ENCODE measurements at regions not wholly inside any gene's neighbourhood (a gene's known extent, or its start where the extent isn't known, plus 50 kb on each side); places are given as distances from the start of the nearest gene placed in this dataset.

DNA sequence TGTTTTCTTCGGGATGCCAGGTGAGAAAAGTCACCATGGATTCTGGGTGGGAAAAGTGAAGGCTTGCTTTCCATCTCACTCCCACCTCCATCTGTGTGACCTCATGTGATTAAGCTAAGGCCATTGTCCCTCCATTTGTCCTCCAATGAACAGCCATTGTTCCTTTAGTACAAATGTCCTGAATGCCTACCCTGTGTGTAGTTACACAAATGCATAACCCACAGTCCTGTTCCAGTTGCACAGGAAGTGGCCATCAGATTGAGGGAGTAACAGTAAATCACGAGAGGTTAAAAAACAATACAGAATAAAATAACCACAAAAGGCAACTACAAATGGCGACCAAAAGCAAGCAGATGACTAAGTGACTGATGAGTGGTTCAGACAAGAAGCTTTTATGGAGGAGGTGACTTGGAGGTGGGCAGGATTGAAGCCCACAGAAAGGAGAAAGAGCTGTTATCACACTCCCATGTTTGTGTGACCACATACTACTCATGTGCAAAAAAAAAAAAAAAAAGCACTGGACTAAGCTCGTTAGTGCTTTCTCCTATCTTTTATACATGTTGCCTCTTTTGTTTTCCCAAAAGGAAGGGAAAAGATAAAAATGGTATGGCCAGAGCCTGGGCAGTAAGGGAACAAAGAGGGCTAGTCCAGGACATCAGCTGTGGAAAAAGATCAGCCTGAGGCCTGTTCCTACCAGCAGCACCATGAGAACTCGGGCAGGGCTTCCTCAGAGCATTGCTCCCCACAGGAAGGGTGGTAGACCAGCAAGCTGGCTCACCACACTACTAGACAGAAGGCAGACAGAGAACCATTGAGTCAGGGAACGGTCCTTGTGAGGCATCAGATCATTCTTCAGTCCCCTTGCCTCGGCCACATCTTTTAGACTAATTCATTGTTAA, 111.0 kb downstream of the TFAP2A start:
- DNase-seq = no peak

DNA sequence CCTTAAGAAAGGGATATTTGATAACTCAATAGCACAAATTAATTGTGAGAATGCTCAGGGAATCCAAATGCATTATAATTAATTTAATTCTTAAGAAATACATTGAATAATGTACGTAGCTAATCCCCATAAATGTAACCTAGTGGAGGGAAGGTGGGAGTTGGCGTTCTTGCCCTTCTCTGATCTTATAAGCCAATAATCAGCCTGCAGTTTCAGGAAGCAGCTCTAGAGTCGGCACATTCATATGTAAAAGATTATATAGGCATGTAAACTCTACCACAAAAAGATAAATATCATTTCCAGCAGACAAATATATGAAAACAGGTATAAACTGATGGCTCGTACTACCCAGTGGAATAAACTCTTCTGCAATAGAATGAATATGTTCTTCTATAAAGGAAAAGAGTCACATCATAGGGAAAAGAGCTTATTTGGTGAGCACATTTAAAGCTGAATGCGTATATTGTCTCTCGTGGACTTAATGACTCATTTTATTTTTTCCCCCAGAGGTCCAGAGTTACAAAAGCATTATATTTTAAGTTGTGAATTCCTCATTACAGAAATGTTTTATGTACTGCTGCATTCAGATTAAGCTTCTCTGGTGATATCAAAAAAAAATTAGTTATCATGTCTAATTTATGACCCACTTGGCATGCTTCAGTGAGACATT, 112.2 kb downstream of the TFAP2A start:
- DNase-seq = no peak

DNA sequence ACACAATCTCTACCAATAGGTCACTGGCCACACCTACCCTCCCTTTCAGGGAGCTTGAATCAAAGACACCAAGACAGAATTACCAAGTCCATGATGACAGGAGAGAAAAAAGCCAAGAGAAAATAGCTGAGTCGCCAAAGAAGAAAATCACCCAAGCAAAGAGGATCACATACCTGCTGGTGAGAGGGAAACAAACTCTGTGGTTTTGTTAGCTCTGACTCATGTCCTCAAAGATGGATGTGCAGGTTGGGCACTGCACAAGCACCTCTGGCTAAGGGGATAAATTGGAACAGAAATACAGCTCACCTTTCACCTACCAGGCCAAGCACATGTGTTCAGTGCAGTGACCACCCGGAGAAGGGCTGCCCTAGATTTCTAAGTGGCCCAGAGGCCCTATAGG, 114.8 kb downstream of the TFAP2A start:
- DNase-seq = no peak

DNA sequence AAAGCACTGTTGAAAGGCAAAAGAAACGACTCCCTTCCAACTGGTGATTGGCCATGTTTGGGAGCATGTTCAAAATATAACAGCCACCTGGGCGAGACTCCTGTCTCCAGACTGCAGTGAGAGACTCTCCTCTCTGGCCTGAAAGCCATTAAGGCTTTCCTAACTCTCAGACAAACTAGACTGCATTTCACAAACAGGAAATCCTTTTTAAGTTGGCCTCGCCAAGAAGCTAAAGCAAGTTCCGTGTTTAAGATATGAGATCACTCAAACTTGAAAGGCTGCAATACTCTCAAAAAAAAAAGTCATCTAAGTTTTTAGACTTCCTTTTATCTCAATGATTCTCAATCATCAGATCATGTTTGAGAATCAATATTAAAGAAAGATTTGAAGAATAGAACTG, 117.0 kb downstream of the TFAP2A start:
- DNase-seq = no peak

DNA sequence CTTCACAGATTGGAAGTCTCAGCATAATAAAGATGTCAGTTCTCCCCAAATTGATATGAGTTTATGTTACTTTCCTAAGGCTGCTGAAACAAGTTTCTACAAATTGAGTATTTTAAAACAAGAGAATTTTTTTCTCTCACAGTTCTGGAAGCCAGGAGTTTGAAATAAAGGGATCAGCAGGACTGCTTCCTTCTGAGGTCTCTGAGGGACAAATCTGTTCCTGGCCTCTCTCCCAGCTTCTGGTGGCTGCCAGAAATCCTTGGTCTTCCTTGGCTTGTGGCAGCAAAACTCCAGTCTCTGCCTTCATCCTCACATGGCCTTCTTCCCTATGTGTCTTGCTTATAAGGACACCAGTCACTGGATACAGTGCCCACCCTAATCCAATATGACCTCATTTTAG, 136.1 kb downstream of the TFAP2A start:
- no peak for DNase-seq

DNA sequence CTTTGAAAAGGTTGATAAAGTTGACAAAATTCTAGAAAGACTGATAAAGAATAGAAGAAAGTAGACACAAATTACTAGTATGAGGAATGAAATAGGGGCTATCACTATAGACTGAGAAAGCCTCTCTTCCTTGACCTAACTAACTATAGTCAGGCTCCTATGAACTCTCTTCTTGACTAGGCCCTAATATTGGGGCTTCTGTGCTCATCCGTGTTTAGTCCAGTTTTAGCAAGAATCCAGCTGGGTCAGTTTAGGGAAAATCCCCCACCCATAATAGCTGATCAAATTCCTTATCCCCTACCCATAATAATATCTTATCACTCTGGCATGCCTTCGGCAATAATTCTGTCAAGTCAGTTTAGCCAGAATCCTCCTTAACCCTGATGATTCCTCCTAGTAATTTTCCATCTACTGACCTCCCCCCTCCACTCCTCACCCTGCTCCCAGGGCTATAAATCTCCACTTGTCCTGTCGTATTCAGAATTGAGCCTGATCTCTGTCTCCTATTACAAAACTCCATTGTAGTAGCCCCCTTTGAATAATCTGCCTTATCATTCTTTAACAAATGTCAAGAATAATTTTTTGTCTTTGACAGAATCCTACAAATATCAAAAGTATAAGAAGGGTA, 138.1 kb downstream of the TFAP2A start:
- DNase-seq = peak in 1 of 2 experiments; percentile 4

DNA sequence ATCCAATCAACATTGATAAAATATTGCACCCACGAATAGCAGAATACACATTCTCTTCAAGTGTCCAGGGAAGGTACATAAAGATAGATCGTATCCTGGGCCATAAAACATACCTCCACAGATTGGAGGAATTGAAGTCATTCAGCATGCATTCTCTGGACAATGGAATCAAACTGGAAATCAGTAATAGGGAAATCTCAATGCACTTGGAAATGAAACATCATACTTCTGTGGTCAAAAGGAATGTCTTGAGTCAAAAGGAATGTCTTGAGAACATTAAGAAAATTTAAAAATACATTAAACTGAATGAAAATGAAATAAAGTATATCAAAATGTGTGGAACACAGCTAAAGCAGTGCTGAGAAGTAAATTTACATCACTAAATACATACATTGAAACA, 138.8 kb downstream of the TFAP2A start:
- DNase-seq = no peak

DNA sequence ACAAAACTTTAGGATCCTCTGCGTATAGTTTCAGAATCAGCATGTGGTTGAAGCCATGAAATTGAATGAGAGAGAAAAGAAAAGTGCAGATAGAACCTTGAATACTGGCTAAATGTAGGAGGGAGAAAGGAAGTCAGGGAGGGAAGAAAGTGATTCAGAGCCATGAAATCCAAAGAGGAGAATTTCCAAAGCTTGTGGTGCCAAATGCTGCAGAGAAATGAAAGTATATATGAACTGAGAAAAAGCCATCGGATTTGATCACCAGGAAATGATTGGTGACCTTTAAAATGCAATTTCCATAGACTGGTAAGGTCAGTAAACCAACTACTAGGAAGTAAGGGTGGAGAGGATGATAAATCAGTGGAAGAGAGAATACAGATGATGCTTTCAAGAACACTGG, 142.3 kb downstream of the TFAP2A start:
- DNase-seq = no peak

DNA sequence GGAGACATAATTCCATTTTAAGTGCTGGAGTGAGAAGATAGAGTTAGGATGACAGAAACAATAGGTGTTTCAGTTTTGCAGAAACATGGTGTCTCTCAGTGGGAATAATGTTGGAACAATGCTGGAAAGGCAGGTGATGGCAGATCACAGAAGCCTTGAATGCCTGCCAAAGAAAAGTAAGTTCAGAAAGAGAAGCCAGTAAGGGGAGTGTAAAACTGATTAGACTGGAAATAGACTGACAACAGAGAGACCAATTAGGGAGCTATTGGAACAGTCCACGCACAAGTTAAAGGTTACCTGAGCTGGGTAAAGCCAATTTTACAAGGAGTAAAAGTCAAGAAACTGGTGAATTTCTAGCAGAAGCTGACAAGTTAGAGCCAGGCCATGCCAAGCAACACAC, 142.9 kb downstream of the TFAP2A start:
- DNase-seq = no peak

DNA sequence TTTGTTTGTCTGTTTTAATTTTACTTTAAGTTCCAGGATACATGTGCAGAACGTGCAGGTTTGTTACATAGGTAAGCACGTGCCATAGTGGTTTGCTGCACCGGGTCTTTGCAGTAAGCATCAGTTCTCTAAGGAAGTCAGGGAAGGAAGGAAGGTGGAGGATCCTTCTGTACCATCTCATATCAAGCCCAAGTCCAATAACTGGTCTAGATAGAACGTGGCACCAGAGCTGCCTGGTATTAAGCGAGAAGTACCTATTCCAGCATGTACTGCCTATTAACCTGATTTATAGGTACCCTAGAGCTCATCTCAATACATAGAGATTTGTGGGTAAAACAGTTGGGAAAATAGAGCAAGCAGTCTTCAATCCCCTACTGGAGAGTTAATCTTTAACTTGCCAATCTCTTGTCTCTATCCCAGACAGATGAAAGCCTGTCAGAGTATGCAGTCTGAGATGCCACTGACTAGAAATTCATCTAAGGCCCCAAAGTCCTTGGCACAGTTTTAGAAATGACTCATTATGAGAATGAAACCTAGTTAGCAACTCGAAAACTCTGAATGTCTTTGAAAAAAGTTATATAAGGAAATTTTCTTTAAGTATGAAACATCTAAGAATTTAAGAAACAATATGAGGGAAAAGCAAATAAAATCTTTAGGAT, 144.9 kb downstream of the TFAP2A start:
- no peak for DNase-seq

DNA sequence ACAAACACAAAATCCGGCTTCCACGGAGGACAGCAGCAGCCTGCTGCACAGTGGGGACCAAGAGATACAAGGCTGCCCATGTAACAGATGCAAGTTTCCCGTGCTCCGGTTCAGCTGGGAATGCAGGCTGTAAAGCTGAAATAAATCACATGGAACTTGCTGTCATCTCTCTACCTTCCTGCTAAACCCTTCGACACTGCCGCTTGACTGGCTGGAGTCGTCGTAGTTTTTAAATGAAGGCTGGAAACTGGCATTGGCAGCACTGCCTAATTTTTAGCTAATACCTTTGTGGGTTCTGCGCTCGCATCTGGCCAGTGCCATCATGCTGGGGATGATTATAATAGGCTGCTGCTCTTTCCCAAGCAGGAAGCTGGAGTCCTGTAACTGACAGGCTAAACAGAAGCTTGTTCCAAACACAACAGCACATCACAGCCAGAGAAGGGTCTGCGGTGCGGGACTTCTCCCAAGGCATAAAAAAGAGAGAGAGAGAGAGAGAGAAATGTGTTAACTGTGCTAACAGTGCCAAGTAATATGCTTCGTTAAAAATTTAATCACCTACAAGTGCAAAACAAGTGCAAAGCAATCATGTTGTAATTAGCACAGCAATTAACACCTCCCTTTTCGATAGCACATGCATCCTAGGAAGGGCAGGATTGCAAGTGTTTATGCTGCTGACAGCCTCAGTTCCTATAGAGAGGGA, 146.1 kb downstream of the TFAP2A start:
- no peak for DNase-seq

DNA sequence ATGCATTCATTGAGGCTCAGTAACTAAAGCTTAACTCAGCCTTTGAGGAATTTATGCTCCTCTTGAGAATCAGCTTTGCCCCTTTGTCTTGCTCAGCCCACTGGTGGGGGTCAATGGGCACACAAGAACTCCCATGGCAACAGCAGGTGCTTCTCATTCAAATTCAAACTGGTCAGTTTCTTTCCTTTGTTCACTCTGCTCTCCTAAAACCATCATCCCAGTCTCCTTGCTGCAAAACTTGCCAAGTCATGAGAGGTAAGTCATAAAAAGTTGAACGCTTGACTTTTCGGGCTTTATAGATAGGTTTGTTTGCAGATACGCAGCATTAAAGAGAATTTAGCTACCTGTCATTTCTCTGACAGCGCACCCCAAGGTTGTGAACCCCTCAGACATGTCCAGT, 146.8 kb downstream of the TFAP2A start:
- DNase-seq = no peak

DNA sequence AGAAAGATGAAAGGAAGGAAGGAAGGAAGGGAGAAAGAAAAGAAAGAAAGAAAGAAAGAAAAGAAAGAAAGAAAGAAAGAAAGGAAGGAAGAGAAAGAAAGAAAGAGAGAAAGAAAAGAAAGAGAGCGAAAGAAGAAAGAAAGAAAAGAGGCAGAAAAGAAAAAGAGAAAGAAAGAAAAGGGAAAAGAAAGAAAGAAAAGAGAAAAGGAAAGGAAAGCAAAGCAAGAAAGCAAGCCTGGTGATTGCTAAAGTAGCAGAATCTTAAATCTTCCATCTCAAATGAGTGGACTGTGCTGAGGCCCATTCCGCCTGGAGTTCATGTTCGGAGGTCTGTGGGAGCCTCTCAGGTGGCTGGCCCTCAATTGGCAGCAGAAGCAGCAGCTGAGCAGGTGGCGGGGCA, 148.4 kb downstream of the TFAP2A start:
- no peak for DNase-seq

DNA sequence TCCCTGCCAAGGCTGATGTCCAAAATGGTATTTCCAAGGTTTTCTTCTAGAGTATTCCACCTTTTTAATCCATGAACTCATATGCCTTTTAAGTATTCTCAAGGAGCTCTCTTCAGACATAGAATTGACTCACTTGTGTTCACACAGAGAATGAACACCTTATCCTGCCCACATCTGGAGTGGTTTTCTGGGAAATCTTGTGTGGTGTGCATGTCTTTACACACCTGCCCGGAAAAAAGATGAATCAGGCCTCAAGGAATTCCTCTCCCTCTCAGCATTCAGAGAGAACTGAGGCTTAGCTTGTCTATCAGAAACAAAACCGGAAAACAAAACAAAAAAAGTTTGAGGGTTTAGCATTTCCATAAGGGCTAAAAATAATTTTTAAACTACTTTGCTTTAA, 148.8 kb downstream of the TFAP2A start:
- DNase-seq = no peak

DNA sequence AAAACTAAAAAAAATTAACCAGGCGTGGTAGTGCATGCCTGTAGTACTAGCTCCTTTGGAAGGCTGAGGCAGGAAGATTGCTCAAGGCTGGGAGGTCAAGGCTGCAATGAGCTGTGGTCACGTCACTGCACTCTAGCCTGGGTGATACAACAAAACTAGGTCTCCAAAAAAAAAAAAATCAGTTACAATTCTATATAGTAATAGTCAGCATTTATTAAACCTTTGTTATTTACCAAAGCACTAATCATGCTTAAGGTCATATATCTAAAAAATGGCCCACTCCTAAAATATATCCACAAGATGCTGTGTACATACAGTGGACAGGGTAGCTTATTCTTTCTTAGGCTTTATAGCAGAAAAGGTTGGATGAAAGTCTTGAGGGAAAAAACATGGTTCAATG, 152.4 kb downstream of the TFAP2A start:
- no peak for DNase-seq

DNA sequence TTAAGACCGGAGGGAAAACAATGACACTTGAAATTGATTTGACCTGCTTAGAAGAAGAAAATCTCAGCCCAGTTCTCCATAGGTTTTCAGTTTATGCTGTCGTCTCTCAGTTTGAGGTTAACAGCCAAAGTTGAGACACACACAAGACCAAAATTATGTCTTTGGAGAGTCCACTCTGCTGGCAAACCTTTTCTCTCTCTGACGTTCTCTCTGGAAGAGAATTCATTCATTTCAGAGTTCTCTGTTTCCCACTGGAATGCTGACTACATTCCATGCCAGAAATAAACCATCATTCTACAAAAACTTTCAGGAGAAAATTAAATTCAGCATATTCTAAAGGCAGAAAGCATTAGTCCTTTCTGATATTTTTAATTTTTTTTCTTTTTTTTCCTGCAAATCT, 155.2 kb downstream of the TFAP2A start:
- no peak for DNase-seq

DNA sequence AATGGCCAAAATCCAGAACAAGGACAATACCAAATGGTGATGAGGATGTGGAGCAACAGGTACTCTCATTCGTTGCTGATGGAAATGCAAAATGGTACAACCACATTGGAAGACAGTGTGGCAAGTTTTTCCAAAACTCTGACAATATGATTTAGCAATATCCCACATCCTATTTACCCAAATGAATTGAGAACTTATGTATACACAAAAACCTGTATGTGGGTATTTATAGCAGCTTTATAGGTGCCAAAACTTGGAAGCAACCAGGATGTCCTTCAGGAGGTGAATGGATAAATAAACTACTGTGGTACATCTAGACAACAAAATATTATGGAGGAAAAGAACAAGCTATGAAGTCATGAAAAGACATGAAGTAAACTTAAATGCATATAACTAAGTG, 156.5 kb downstream of the TFAP2A start:
- DNase-seq = no peak

DNA sequence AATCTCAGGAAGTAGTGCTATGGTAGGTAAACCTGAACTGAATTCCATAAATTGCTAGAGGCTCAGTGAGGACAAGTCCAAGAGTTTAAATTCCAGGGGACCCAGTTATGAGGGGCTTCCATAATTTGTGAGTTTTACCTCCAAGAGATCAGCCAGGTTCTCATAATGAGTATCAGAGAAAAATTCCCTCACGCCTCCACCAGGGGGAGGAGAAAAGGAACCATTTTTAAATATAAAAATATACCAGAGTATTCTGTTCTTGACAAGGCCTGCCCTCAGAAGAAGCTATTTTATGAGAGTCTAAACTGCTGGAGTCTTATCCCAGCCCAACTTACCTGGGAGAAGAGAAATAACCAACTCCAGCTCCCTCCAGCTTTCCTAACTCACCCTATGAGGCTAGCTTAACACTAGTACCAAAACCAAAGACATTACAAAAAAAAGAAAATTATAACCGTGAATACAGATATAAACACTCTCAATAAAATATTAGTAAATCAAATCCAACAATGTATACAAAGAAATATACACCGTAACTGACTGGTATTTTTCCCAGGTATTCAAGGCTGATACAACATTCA, 158.7 kb downstream of the TFAP2A start:
- no peak for DNase-seq

DNA sequence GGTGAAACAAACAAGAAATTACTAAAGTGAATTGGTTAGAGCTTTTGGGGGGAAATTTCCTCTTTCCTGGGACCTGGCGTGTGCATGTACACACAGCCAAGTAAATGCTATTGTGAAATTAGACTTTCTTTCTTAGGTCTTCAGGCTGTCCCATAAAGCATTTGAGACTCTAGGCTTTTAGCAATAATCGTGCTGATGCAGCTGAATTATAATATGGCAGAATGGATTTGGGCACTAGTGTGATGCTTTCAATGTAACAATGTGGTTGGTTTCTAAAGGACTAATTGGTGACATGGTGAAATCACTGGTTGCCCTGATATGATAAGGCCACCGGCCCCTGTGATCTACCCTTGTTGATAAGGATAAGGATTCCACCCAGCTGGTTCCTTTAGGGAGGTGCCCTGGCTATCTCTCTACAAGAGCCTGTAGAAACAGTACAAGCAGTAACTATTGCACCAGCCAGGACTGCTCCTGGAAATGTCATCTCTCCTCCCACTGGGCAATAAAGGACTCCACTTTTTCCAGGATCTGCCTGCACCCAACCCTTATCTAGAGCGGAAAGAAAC, 164.1 kb downstream of the TFAP2A start:
- DNase-seq = no peak

DNA sequence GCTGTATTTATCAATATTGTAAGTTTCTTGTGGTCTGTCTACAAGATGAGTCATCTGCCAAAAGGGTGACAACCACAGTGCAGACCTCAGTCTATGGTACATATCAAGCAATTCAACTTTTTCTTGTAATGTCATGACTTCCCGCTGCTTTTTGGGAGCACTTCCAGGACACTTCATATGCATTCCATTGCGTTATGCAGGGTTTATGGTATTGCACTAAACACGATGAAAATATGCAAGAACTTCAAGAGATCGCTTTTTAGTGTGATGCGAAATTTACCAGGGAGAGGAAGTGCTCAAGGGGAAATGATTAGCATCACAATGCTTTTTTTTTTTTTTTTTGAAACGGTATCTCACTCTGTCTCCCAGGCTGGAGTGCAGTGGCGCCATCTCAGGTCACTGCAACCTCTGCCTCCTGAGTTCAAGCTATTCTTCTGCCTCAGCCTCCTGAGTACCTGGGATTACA, 166.5 kb downstream of the TFAP2A start:
- DNase-seq = no peak

DNA sequence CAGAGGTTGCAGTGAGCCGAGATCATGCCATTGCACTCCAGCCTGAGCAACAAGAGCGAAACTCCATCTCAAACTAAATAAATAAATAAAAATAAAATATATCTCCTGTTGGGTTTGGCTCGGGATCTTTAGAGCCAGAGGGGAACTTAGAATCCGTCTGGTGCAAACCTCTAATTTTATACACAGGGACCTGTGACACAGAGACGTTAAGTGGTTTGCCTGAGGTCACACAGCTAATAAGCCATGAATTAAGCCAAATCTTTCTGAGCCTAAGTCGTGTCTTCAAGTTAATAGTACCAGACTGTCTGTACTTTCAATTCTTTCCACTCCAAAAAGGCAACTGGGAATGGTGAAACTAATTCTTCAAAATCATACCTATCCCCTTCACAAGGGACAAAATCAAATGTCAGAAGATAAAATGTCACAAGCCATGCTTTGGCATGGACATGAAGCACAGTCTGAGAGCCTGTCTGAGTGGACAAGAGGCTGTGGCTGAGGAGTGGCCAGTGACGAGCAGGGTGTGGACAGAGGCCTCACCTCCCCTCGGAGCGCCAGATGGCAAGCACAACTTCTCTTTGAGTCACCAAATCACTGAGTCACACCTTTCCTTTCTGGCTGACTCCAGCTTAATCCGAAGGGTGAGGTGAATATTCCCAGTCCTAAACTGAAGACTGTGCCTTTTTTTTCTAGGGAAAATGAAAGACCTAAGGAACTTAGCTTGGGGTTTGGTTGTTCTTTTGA, 177.4 kb downstream of the TFAP2A start:
- DNase-seq = no peak
